ENCODE measurements at regions not wholly inside any gene's neighbourhood (a gene's known extent, or its start where the extent isn't known, plus 50 kb on each side); places are given as distances from the start of the nearest gene placed in this dataset.

GRCh38 chr7:88357781-88358525 lies 51.3 kb upstream of the STEAP4 start:
- intact Hi-C loops (cut with micrococcal nuclease), result loop anchor here (1.0 kb wide), 1 partner anchor 115 kb away; no protein-coding TSS in a partner anchor
- no peak overlapping the region for H3K4me3 ChIP-seq (replicated peaks in 1 of 3; ENCODE audit: insufficient read depth in 1 of 3, low read depth in 1 of 3, low read length in 3 of 3)
- H3K27me3 ChIP-seq (ENCODE audit: control insufficient read depth in 2 of 2, insufficient read depth in 2 of 2, low read length in 2 of 2), result peaks cover 2 to 5% of the 10 kb centered on the region in 2 experiments
- no peaks in the 10 kb centered on the region for H4K20me1 ChIP-seq (replicated peaks; ENCODE audit: control insufficient read depth, extremely low read depth, insufficient read depth, low read length)
- no peaks in the 10 kb centered on the region for H3K79me2 ChIP-seq (ENCODE audit: control insufficient read depth, insufficient read depth, low read length)
- H3K36me3 ChIP-seq (ENCODE audit: control insufficient read depth in 2 of 2, extremely low read depth in 1 of 2, insufficient read depth in 2 of 2, low read length in 2 of 2), result no peaks in the 10 kb centered on the region
- dilution Hi-C loops (cut with MboI; ENCODE audit: extremely low pct_ligation_motif_present, low sequenced_read_pairs), result no loop called here
- DNase-seq (ENCODE audit: low read depth, low spot score) (no peak), FAIRE-seq (no peak)
- no peaks in the 10 kb centered on the region for H3K9me3 ChIP-seq (replicated peaks; ENCODE audit: control insufficient read depth, insufficient read depth, low read length)
- ChIA-PET POLR2A (no interaction called here), CTCF (interaction anchor here (1.1 to 2.1 kb wide), 6 partner anchors 12 to 116 kb away, joined by 3 to 12 read pairs (median 6); no protein-coding TSS in a partner anchor)
- no peaks in the 10 kb centered on the region for H3K9me1 ChIP-seq (replicated peaks; ENCODE audit: control insufficient read depth, extremely low read depth, insufficient read depth, low read length)
- no peak overlapping the region for H3K9ac ChIP-seq (replicated peaks; ENCODE audit: extremely low read depth, insufficient read depth, low read length)
- H3K4me1 ChIP-seq (ENCODE audit: control insufficient read depth, extremely low read depth, insufficient read depth, low read length), result no peaks in the 10 kb centered on the region
- H3K27ac ChIP-seq (ENCODE audit: insufficient read depth, low read depth, low read length), result no peak overlapping the region
- BruUV-seq (replicated peaks), result no TSS peak
- no peak overlapping the region for H3K4me2 ChIP-seq (ENCODE audit: insufficient read depth, low read length)
- H2AFZ ChIP-seq (ENCODE audit: low read depth, low read length), result no peak overlapping the region
- TF ChIP-seq CTCF (IDR thresholded peaks at IDR 0.05; ENCODE audit: extremely low read depth in 1 of 2, insufficient read depth in 1 of 2, low read depth in 1 of 2, low read length in 2 of 2) (peak in 1 of 2 donors; percentile 26), GATA2 (IDR thresholded peaks at IDR 0.05; ENCODE audit: insufficient read depth, insufficient read length, low read depth, low read length) (no peak)

- Histone ChIP-seq H3K4me1 (ENCODE audit: control insufficient read depth, extremely low read depth, insufficient read depth, low read length) (no peaks in the 10 kb centered on the region), H3K79me2 (ENCODE audit: control insufficient read depth, insufficient read depth, low read length) (no peaks in the 10 kb centered on the region), H3K9me1 (replicated peaks; ENCODE audit: control insufficient read depth, extremely low read depth, insufficient read depth, low read length) (no peaks in the 10 kb centered on the region), H3K9me3 (replicated peaks; ENCODE audit: control insufficient read depth, insufficient read depth, low read length) (no peaks in the 10 kb centered on the region), H3K4me3 (replicated peaks in 1 of 3; ENCODE audit: insufficient read depth in 1 of 3, low read depth in 1 of 3, low read length in 3 of 3) (no peak overlapping the region), H3K27me3 (ENCODE audit: control insufficient read depth in 2 of 2, insufficient read depth in 2 of 2, low read length in 2 of 2) (peaks cover 2 to 5% of the 10 kb centered on the region in 2 experiments), H3K4me2 (ENCODE audit: insufficient read depth, low read length) (no peak overlapping the region), H3K9ac (replicated peaks; ENCODE audit: extremely low read depth, insufficient read depth, low read length) (no peak overlapping the region), H2AFZ (ENCODE audit: low read depth, low read length) (no peak overlapping the region), H3K36me3 (ENCODE audit: control insufficient read depth in 2 of 2, extremely low read depth in 1 of 2, insufficient read depth in 2 of 2, low read length in 2 of 2) (no peaks in the 10 kb centered on the region), H4K20me1 (replicated peaks; ENCODE audit: control insufficient read depth, extremely low read depth, insufficient read depth, low read length) (no peaks in the 10 kb centered on the region), H3K27ac (ENCODE audit: insufficient read depth, low read depth, low read length) (no peak overlapping the region)
- no peak for DNase-seq (ENCODE audit: low read depth, low spot score)
- dilution Hi-C loops (cut with MboI; ENCODE audit: extremely low pct_ligation_motif_present, low sequenced_read_pairs) (no loop called here), intact Hi-C loops (cut with micrococcal nuclease) (loop anchor here (1.0 kb wide), 1 partner anchor 114 kb away; no protein-coding TSS in a partner anchor)
- POLR2A ChIA-PET, result no interaction called here
- TF ChIP-seq GATA2 (IDR thresholded peaks at IDR 0.05; ENCODE audit: insufficient read depth, insufficient read length, low read depth, low read length) (no peak), CTCF (IDR thresholded peaks at IDR 0.05; ENCODE audit: extremely low read depth in 1 of 2, insufficient read depth in 1 of 2, low read depth in 1 of 2, low read length in 2 of 2) (no peak), MYC (IDR thresholded peaks at IDR 0.05; ENCODE audit: low read depth, low read length) (no peak), EZH2 (IDR thresholded peaks at IDR 0.05; ENCODE audit: borderline replicate concordance, low read depth, low read length, severe bottlenecking) (no peak), POLR2A (IDR thresholded peaks at IDR 0.05; ENCODE audit: low read depth, low read length) (no peak), JUN (IDR thresholded peaks at IDR 0.05; ENCODE audit: borderline replicate concordance, insufficient read depth, insufficient read length, low read depth) (no peak), MAX (IDR thresholded peaks at IDR 0.05; ENCODE audit: insufficient read depth, insufficient read length) (no peak), POLR2AphosphoS5 (IDR thresholded peaks at IDR 0.05; ENCODE audit: insufficient read depth, low read depth, low read length) (no peak), FOS (IDR thresholded peaks at IDR 0.05; ENCODE audit: borderline replicate concordance, insufficient read depth, low read length) (no peak)
- FAIRE-seq, result no peak
- CTCF ChIA-PET, result interaction anchor here (0.6 to 2.1 kb wide), 6 partner anchors 12 to 346 kb away, joined by 3 to 12 read pairs (median 4); no protein-coding TSS in a partner anchor
- BruUV-seq (replicated peaks), result no TSS peak
Observed at GRCh38 chr7:88357294-88357693, 50.6 kb upstream of the STEAP4 start.
